ENCODE measurements at regions not wholly inside any gene's neighbourhood (a gene's known extent, or its start where the extent isn't known, plus 50 kb on each side); places are given as distances from the start of the nearest gene placed in this dataset.

DNA sequence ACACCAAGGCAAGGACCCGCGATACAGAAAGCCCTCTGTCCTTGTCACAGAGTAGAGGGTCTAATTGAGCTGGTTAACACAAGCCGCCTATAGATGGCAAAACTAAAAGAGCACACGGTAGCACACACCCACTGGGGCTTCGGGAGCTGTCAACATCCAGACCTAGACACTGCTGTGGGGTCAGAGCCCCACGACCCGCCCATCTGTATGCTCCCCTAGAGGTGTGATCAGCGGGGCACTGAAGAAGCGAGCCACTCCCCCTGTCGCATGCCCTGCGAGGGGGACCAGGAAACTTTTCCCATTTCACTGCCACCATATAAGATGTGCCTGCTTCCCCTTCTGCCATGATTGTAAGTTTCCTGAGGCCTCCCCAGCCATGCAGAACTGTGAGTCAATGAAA is 1255.8 kb upstream of the CDH8 start:
- TF ChIP-seq, protein P1, sequence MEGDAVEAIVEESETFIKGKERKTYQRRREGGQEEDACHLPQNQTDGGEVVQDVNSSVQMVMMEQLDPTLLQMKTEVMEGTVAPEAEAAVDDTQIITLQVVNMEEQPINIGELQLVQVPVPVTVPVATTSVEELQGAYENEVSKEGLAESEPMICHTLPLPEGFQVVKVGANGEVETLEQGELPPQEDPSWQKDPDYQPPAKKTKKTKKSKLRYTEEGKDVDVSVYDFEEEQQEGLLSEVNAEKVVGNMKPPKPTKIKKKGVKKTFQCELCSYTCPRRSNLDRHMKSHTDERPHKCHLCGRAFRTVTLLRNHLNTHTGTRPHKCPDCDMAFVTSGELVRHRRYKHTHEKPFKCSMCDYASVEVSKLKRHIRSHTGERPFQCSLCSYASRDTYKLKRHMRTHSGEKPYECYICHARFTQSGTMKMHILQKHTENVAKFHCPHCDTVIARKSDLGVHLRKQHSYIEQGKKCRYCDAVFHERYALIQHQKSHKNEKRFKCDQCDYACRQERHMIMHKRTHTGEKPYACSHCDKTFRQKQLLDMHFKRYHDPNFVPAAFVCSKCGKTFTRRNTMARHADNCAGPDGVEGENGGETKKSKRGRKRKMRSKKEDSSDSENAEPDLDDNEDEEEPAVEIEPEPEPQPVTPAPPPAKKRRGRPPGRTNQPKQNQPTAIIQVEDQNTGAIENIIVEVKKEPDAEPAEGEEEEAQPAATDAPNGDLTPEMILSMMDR (IDR thresholded peaks at IDR 0.05; ENCODE audit: poor library complexity, severe bottlenecking): no peak
- no peak for TF ChIP-seq SMC3 (conservative IDR thresholded peaks at IDR 0.05; ENCODE audit: poor library complexity)
